ENCODE measurements at regions not wholly inside any gene's neighbourhood (a gene's known extent, or its start where the extent isn't known, plus 50 kb on each side); places are given as distances from the start of the nearest gene placed in this dataset.

DNA sequence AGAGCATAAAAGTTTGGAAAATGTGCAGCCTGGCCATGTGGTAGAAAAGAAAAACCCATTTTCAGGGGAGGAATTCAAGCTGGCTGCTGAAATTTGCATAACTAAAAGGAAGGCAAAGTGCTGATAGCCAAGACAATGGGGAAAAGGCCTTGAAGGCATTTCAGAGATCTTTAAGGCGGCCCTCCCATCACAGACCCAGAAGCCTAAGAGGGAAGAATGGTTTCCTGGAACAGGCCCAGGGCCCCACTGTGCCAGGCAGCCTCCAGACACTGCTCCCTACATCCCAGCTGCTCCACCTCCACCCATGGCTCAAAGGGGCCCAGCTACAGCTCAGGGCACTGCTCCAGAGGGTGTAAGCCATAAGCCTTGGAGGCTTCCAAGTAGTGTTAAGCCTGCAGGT, 158.0 kb upstream of the PRDX4 start:
- TF ChIP-seq, protein P1, sequence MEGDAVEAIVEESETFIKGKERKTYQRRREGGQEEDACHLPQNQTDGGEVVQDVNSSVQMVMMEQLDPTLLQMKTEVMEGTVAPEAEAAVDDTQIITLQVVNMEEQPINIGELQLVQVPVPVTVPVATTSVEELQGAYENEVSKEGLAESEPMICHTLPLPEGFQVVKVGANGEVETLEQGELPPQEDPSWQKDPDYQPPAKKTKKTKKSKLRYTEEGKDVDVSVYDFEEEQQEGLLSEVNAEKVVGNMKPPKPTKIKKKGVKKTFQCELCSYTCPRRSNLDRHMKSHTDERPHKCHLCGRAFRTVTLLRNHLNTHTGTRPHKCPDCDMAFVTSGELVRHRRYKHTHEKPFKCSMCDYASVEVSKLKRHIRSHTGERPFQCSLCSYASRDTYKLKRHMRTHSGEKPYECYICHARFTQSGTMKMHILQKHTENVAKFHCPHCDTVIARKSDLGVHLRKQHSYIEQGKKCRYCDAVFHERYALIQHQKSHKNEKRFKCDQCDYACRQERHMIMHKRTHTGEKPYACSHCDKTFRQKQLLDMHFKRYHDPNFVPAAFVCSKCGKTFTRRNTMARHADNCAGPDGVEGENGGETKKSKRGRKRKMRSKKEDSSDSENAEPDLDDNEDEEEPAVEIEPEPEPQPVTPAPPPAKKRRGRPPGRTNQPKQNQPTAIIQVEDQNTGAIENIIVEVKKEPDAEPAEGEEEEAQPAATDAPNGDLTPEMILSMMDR (IDR thresholded peaks at IDR 0.05; ENCODE audit: low read depth, low read length, missing input control): no peak
- no peak for TF ChIP-seq REST (IDR thresholded peaks at IDR 0.05)
- no peak for TF ChIP-seq ATF3 (IDR thresholded peaks at IDR 0.05)
- no peak for TF ChIP-seq YY1 (IDR thresholded peaks at IDR 0.05)
- TF ChIP-seq EGR1 (IDR thresholded peaks at IDR 0.05; ENCODE audit: low read depth in 2 of 2): no peak
- TF ChIP-seq GABPA (IDR thresholded peaks at IDR 0.05 in 1 of 2, conservative IDR thresholded peaks at IDR 0.05 in 1 of 2): no peak
- no peak for TF ChIP-seq FOXA2 (IDR thresholded peaks at IDR 0.05)
- no peak for TF ChIP-seq RXRA (IDR thresholded peaks at IDR 0.05)
- no peak for TF ChIP-seq HNF4G (IDR thresholded peaks at IDR 0.05)
- TF ChIP-seq HNF4A (conservative IDR thresholded peaks at IDR 0.05): no peak
- TF ChIP-seq RAD21 (IDR thresholded peaks at IDR 0.05): no peak
- no peak for TF ChIP-seq NR2F2 (IDR thresholded peaks at IDR 0.05)

Measured in liver (tissue), 3 donors.